Liver (tissue), 8 donors: ENCODE measurements at regions not wholly inside any gene's neighbourhood (a gene's known extent, or its start where the extent isn't known, plus 50 kb on each side); places are given as distances from the start of the nearest gene placed in this dataset.

ENCODE experiments used
- DNase-seq: peaks from one replicate; pipeline ENCODE4 v3.0.0-alpha.2; 2017; ENCODE audit warnings: low spot score
- H3K27ac ChIP-seq, 2 donors: one replicate each; pipeline ENCODE4 v1.7.0; 2013; ENCODE audit warnings: inconsistent platforms in 2 of 2, low read length in 2 of 2, control low read depth in 1 of 2, low read depth in 1 of 2, mild to moderate bottlenecking in 1 of 2
- H3K27me3 ChIP-seq, 4 donors: one replicate each; pipeline versions ENCODE4 v1.6.1 to v1.7.0; 2013; ENCODE audit warnings: low read length in 3 of 4, inconsistent platforms in 1 of 4, mild to moderate bottlenecking in 1 of 4, moderate library complexity in 1 of 4; ENCODE audit not compliant: control insufficient read depth in 4 of 4, insufficient read depth in 4 of 4
- H3K36me3 ChIP-seq, 4 donors: one replicate each; pipeline versions ENCODE4 v1.6.1 to v1.7.0; 2013; ENCODE audit warnings: low read length in 3 of 4, mild to moderate bottlenecking in 3 of 4, low read depth in 1 of 4, moderate library complexity in 1 of 4; ENCODE audit not compliant: control insufficient read depth in 4 of 4, insufficient read depth in 3 of 4
- H3K4me1 ChIP-seq, 4 donors: one replicate each; pipeline versions ENCODE4 v1.6.1 to v1.7.0; 2013; ENCODE audit warnings: low read length in 3 of 4, mild to moderate bottlenecking in 3 of 4, moderate library complexity in 1 of 4; ENCODE audit not compliant: control insufficient read depth in 4 of 4, insufficient read depth in 4 of 4
- H3K4me3 ChIP-seq, 3 donors: one replicate each; pipeline versions ENCODE4 v1.6.1 to v1.7.0; 2013; ENCODE audit warnings: low read length in 3 of 3, control low read depth in 1 of 3, low read depth in 1 of 3, mild to moderate bottlenecking in 1 of 3
- H3K9ac ChIP-seq, 2 donors: one replicate each; pipeline ENCODE4 v1.7.0; 2013; ENCODE audit warnings: low read length in 2 of 2, mild to moderate bottlenecking in 2 of 2, moderate library complexity in 2 of 2, control low read depth in 1 of 2, low read depth in 1 of 2
- H3K9me3 ChIP-seq, 4 donors: one replicate each; pipeline versions ENCODE4 v1.6.1 to v1.7.0; 2013; ENCODE audit warnings: low read length in 3 of 4; ENCODE audit not compliant: control insufficient read depth in 4 of 4
- GABPA ChIP-seq, 2 donors: IDR thresholded peaks in 1 of 2; conservative IDR thresholded peaks in 1 of 2; 2 replicates each; pipeline ENCODE4 v1.6.1; 2016; ENCODE audit warnings: antibody characterized with exemption in 2 of 2, mild to moderate bottlenecking in 1 of 2, moderate library complexity in 1 of 2
- HNF4A ChIP-seq, 2 donors: conservative IDR thresholded peaks; 2 replicates each; pipeline ENCODE4 v1.6.1; 2016; ENCODE audit warnings: antibody characterized with exemption in 2 of 2, mild to moderate bottlenecking in 2 of 2
- HNF4G ChIP-seq: IDR thresholded peaks from 2 replicates; pipeline ENCODE4 v1.6.1; 2016; ENCODE audit warnings: antibody characterized with exemption
- JUND ChIP-seq, 2 donors: IDR thresholded peaks; 2 replicates each; pipeline ENCODE4 v1.6.1; 2016; ENCODE audit warnings: antibody characterized with exemption in 2 of 2
- NR2F2 ChIP-seq: IDR thresholded peaks from 2 replicates; pipeline ENCODE4 v1.6.1; 2016; ENCODE audit warnings: antibody characterized with exemption
- RAD21 ChIP-seq, 2 donors: IDR thresholded peaks; 2 replicates each; pipeline ENCODE4 v1.6.1; 2016; ENCODE audit warnings: antibody characterized with exemption in 2 of 2, mild to moderate bottlenecking in 2 of 2
- RXRA ChIP-seq, 2 donors: IDR thresholded peaks; 2 replicates each; pipeline ENCODE4 v1.6.1; 2017 to 2018; ENCODE audit warnings: antibody characterized with exemption in 2 of 2, mild to moderate bottlenecking in 1 of 2
- SP1 ChIP-seq: IDR thresholded peaks from 2 replicates; pipeline ENCODE4 v1.6.1; 2018; ENCODE audit warnings: antibody characterized with exemption, mild to moderate bottlenecking
- TAF1 ChIP-seq: conservative IDR thresholded peaks from 2 replicates; pipeline ENCODE4 v1.6.1; 2016; ENCODE audit warnings: antibody characterized with exemption, mild to moderate bottlenecking
- YY1 ChIP-seq: IDR thresholded peaks from 2 replicates; pipeline ENCODE4 v1.6.1; 2016; ENCODE audit warnings: antibody characterized with exemption, mild to moderate bottlenecking
- WGBS: extraction: QIAGEN DNeasy Blood & Tissue Kit; methylation state at CpG from one replicate; pipeline ENCODE4 v1.1.7; 2013; 5-methylcytosine and 5-hydroxymethylcytosine counted together
- TF ChIP-seq, protein P1 (sequence below): IDR thresholded peaks from 2 replicates; pipeline ENCODE4 v1.6.1; 2016; ENCODE audit warnings: antibody characterized with exemption
- TF ChIP-seq, protein P2 (sequence below): IDR thresholded peaks from 2 replicates; pipeline ENCODE4 v1.6.1; 2016; ENCODE audit warnings: antibody characterized with exemption, mild to moderate bottlenecking
- TF ChIP-seq, protein P3 (sequence below): fragments of 150-350 bp; IDR thresholded peaks from 2 replicates; pipeline ENCODE4 v1.5.1; 2017; ENCODE audit warnings: improper control_type of control experiment, low read depth, low read length; ENCODE audit not compliant: missing input control
- TF ChIP-seq, protein P4 (sequence below): IDR thresholded peaks from 2 replicates; pipeline ENCODE4 v1.6.1; 2016; ENCODE audit warnings: antibody characterized with exemption
- TF ChIP-seq, protein P5 (sequence below): IDR thresholded peaks from 2 replicates; pipeline ENCODE4 v1.6.1; 2016; ENCODE audit warnings: antibody characterized with exemption
- donor health status: healthy.
- donor health status: healthy.
- donor health status: healthy.
- donor health status: healthy.
- donor health status: healthy.

DNA sequence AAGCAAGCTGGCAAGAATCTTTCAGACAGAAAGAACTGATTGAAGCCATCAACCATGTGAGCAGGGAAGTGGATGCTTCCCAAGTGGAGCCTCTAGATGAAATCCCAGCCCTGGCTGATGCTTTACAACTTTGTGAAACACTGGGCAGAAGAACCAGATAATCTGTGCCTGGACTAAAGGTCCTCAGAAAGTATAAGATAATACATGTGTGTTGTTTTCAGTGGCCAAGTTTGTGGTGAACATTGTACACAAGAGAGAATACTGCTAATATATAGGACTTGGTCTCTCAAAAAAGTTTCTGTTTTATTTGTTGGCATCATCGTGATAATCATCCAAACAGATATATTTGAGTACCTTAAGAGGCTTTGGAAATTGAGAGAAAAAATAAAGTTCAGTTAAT lies 1367.8 kb upstream of the IGFBP7 start:
- no peak overlapping the region for H3K27ac ChIP-seq
- no peak overlapping the region for H3K4me3 ChIP-seq
- H3K4me1 ChIP-seq, result no peaks in the 10 kb centered on the region
- no peaks in the 10 kb centered on the region for H3K9me3 ChIP-seq
- TF ChIP-seq, protein P1, sequence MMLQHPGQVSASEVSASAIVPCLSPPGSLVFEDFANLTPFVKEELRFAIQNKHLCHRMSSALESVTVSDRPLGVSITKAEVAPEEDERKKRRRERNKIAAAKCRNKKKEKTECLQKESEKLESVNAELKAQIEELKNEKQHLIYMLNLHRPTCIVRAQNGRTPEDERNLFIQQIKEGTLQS, result no peak
- TF ChIP-seq RXRA (IDR thresholded peaks at IDR 0.05) (no peak), SP1 (no peak), HNF4G (no peak), GABPA (IDR thresholded peaks at IDR 0.05 in 1 of 2, conservative IDR thresholded peaks at IDR 0.05 in 1 of 2) (no peak), HNF4A (conservative IDR thresholded peaks at IDR 0.05) (no peak)
- 69% methylated on average over 1 of the region's 1 CpG for WGBS
- no peak overlapping the region for H3K9ac ChIP-seq
- peaks cover 0 to 3% (median 0%) of the 10 kb centered on the region in 4 donors for H3K27me3 ChIP-seq
- no peak for DNase-seq
- H3K36me3 ChIP-seq, result no peaks in the 10 kb centered on the region

DNA sequence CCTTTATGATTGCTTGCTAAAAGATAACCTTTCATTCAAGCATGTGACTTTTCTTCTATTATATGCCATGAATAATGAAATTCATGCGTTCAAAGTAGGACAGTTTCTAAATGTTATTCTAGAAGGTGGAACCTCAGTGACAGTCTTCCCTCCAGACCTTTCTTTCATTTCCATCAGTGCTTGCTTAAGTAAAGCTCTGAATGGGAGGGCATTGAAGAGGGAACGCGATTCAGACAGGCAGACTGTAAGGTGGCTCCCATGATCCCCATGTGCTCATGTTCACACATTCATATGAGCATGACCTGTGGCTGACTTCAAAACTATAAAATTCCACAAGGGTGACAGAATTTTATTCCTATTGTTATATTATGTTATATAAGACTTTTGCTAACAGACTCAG lies 1367.3 kb upstream of the IGFBP7 start:
- DNase-seq, result no peak
- H3K4me1 ChIP-seq, result no peaks in the 10 kb centered on the region
- H3K27me3 ChIP-seq, result peaks cover 0 to 3% (median 0%) of the 10 kb centered on the region in 4 donors
- no peak for TF ChIP-seq HNF4A (conservative IDR thresholded peaks at IDR 0.05)
- no peak for TF ChIP-seq RAD21 (IDR thresholded peaks at IDR 0.05)
- no peak for TF ChIP-seq TAF1
- TF ChIP-seq, protein P2, sequence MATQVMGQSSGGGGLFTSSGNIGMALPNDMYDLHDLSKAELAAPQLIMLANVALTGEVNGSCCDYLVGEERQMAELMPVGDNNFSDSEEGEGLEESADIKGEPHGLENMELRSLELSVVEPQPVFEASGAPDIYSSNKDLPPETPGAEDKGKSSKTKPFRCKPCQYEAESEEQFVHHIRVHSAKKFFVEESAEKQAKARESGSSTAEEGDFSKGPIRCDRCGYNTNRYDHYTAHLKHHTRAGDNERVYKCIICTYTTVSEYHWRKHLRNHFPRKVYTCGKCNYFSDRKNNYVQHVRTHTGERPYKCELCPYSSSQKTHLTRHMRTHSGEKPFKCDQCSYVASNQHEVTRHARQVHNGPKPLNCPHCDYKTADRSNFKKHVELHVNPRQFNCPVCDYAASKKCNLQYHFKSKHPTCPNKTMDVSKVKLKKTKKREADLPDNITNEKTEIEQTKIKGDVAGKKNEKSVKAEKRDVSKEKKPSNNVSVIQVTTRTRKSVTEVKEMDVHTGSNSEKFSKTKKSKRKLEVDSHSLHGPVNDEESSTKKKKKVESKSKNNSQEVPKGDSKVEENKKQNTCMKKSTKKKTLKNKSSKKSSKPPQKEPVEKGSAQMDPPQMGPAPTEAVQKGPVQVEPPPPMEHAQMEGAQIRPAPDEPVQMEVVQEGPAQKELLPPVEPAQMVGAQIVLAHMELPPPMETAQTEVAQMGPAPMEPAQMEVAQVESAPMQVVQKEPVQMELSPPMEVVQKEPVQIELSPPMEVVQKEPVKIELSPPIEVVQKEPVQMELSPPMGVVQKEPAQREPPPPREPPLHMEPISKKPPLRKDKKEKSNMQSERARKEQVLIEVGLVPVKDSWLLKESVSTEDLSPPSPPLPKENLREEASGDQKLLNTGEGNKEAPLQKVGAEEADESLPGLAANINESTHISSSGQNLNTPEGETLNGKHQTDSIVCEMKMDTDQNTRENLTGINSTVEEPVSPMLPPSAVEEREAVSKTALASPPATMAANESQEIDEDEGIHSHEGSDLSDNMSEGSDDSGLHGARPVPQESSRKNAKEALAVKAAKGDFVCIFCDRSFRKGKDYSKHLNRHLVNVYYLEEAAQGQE, result no peak
- no peak for TF ChIP-seq YY1
- TF ChIP-seq, protein P3, sequence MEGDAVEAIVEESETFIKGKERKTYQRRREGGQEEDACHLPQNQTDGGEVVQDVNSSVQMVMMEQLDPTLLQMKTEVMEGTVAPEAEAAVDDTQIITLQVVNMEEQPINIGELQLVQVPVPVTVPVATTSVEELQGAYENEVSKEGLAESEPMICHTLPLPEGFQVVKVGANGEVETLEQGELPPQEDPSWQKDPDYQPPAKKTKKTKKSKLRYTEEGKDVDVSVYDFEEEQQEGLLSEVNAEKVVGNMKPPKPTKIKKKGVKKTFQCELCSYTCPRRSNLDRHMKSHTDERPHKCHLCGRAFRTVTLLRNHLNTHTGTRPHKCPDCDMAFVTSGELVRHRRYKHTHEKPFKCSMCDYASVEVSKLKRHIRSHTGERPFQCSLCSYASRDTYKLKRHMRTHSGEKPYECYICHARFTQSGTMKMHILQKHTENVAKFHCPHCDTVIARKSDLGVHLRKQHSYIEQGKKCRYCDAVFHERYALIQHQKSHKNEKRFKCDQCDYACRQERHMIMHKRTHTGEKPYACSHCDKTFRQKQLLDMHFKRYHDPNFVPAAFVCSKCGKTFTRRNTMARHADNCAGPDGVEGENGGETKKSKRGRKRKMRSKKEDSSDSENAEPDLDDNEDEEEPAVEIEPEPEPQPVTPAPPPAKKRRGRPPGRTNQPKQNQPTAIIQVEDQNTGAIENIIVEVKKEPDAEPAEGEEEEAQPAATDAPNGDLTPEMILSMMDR, result no peak
- TF ChIP-seq, protein P4, sequence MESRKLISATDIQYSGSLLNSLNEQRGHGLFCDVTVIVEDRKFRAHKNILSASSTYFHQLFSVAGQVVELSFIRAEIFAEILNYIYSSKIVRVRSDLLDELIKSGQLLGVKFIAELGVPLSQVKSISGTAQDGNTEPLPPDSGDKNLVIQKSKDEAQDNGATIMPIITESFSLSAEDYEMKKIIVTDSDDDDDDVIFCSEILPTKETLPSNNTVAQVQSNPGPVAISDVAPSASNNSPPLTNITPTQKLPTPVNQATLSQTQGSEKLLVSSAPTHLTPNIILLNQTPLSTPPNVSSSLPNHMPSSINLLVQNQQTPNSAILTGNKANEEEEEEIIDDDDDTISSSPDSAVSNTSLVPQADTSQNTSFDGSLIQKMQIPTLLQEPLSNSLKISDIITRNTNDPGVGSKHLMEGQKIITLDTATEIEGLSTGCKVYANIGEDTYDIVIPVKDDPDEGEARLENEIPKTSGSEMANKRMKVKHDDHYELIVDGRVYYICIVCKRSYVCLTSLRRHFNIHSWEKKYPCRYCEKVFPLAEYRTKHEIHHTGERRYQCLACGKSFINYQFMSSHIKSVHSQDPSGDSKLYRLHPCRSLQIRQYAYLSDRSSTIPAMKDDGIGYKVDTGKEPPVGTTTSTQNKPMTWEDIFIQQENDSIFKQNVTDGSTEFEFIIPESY, result no peak
- TF ChIP-seq GABPA (IDR thresholded peaks at IDR 0.05 in 1 of 2, conservative IDR thresholded peaks at IDR 0.05 in 1 of 2), result no peak
- TF ChIP-seq NR2F2, result no peak
- TF ChIP-seq, protein P5, sequence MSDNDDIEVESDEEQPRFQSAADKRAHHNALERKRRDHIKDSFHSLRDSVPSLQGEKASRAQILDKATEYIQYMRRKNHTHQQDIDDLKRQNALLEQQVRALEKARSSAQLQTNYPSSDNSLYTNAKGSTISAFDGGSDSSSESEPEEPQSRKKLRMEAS, result no peak
- TF ChIP-seq, protein P1, result no peak
- TF ChIP-seq SP1, result no peak
- TF ChIP-seq JUND (IDR thresholded peaks at IDR 0.05), result no peak
- no peaks in the 10 kb centered on the region for H3K9me3 ChIP-seq
- no peak overlapping the region for H3K27ac ChIP-seq
- WGBS, result 90% methylated on average over 3 of the region's 3 CpGs
- no peak overlapping the region for H3K9ac ChIP-seq
- H3K4me3 ChIP-seq, result no peak overlapping the region
- no peaks in the 10 kb centered on the region for H3K36me3 ChIP-seq
